Type B pancreatic cell (in vitro differentiated cells): ENCODE measurements at regions not wholly inside any gene's neighbourhood (a gene's known extent, or its start where the extent isn't known, plus 50 kb on each side); places are given as distances from the start of the nearest gene placed in this dataset.

ENCODE experiments used
- DNase-seq: peaks from one replicate; pipeline ENCODE4 v3.0.0; 2021; ENCODE audit warnings: mixed read lengths; ENCODE audit not compliant: unreplicated experiment; ENCODE audit errors: extremely low spot score
- H3K27ac Mint-ChIP-seq: 2 replicates; pipeline ENCODE4 v1.8.0; 2021; ENCODE audit warnings: mild to moderate bottlenecking, mixed read lengths
- H3K27me3 Mint-ChIP-seq: 2 replicates; pipeline ENCODE4 v1.8.0; 2021; ENCODE audit warnings: mixed read lengths
- H3K36me3 Mint-ChIP-seq: 2 replicates; pipeline ENCODE4 v1.8.0; 2021; ENCODE audit warnings: mixed read lengths
- H3K4me1 Mint-ChIP-seq: one replicate; pipeline ENCODE4 v1.8.0; 2021; ENCODE audit warnings: mixed read lengths; ENCODE audit not compliant: unreplicated experiment
- H3K4me3 Mint-ChIP-seq: 2 replicates; pipeline ENCODE4 v1.8.0; 2021; ENCODE audit warnings: mild to moderate bottlenecking, mixed read lengths
- H3K9me3 Mint-ChIP-seq: 2 replicates; pipeline ENCODE4 v1.8.0; 2021; ENCODE audit warnings: mixed read lengths
- CTCF ChIP-seq: fragments of 200-600 bp; sonication (generic); conservative IDR thresholded peaks from 2 replicates; pipeline ENCODE4 v1.5.0; 2021; ENCODE audit warnings: antibody characterized with exemption, mild to moderate bottlenecking

DNA sequence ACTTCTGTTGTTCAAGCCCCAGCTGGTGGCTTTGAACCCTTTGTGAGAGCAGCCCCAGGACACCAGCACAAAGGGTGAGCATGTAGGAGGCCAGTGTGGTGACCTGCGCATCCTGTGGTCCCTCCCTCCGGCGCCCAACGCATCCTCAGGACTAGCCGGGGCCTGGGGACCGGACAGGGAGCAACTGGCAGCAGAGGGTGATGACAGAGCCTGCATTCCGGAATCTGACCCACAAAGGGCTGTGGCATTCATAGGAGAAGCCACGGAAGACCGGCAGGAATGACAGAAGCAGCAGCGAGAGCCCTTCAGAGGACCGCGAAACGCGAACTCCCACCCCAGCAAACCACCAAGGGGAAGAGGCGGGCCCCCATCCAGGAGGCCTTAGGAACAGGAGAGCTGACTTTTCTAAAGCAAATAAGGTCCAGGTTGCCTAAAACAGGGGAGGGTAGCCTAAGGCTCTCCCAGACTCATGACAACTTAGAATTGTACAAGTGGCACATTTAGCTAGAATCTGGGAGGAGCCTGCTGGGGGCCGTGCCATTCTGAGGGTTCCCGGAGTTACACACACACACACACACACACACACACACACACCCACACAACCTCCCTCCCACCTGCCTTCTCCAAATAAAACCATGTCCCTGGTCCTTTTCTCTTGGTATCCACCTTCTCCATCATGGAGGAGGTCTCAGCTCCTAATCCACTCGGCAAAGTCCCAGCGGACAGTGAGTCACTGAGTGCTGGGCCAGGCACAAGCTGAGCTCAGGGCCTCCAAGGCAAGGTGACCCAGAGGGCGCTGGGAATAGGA lies 232.7 kb downstream of the CTTN start:
- no peak for TF ChIP-seq CTCF
- no peak for DNase-seq
- Mint-ChIP-seq H3K4me1 (peaks cover 19% of the 10 kb centered on the region), H3K9me3 (no peaks in the 10 kb centered on the region), H3K4me3 (no peak overlapping the region), H3K27me3 (no peaks in the 10 kb centered on the region), H3K27ac (no peak overlapping the region), H3K36me3 (no peaks in the 10 kb centered on the region)

GRCh38 chr11:70631624-70632047 lies 233.3 kb downstream of the CTTN start:
- DNase-seq: no peak
- H3K4me3 Mint-ChIP-seq: no peak overlapping the region
- H3K27ac Mint-ChIP-seq: no peak overlapping the region
- no peaks in the 10 kb centered on the region for H3K36me3 Mint-ChIP-seq
- H3K27me3 Mint-ChIP-seq: no peaks in the 10 kb centered on the region
- no peaks in the 10 kb centered on the region for H3K9me3 Mint-ChIP-seq
- H3K4me1 Mint-ChIP-seq: peaks cover 15% of the 10 kb centered on the region
- no peak for TF ChIP-seq CTCF

DNA sequence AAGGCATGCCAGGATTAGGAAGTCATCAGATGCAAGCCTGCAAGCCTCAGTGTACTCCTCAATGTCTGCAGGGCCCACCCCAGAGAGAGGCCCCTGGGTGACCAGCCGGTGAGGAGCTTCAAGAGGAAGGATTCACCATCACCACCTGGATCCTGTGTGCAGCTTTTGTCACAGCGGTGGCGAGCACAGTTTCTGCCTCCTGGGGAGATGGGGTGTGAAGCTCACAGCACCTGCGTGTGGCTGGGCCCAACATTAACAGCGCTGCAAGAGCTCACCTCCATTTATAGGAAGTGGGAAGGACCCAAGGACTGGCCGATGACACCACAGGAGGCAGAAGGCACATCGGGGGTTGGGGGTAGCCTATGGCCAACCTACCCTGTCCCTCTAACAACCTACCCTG lies 235.3 kb downstream of the CTTN start:
- peaks cover 6% of the 10 kb centered on the region for H3K4me1 Mint-ChIP-seq
- H3K9me3 Mint-ChIP-seq: no peaks in the 10 kb centered on the region
- H3K27me3 Mint-ChIP-seq: no peaks in the 10 kb centered on the region
- no peak for DNase-seq
- no peaks in the 10 kb centered on the region for H3K36me3 Mint-ChIP-seq
- H3K4me3 Mint-ChIP-seq: no peak overlapping the region
- H3K27ac Mint-ChIP-seq: no peak overlapping the region
- TF ChIP-seq CTCF: no peak

- no peak overlapping the region for H3K27ac Mint-ChIP-seq
- H3K36me3 Mint-ChIP-seq: no peaks in the 10 kb centered on the region
- H3K4me1 Mint-ChIP-seq: no peaks in the 10 kb centered on the region
- DNase-seq: no peak
- no peaks in the 10 kb centered on the region for H3K27me3 Mint-ChIP-seq
- H3K9me3 Mint-ChIP-seq: no peaks in the 10 kb centered on the region
- no peak for TF ChIP-seq CTCF
- H3K4me3 Mint-ChIP-seq: no peak overlapping the region
Measured at GRCh38 chr11:70636659-70637058, 238.3 kb downstream of the CTTN start.

DNA sequence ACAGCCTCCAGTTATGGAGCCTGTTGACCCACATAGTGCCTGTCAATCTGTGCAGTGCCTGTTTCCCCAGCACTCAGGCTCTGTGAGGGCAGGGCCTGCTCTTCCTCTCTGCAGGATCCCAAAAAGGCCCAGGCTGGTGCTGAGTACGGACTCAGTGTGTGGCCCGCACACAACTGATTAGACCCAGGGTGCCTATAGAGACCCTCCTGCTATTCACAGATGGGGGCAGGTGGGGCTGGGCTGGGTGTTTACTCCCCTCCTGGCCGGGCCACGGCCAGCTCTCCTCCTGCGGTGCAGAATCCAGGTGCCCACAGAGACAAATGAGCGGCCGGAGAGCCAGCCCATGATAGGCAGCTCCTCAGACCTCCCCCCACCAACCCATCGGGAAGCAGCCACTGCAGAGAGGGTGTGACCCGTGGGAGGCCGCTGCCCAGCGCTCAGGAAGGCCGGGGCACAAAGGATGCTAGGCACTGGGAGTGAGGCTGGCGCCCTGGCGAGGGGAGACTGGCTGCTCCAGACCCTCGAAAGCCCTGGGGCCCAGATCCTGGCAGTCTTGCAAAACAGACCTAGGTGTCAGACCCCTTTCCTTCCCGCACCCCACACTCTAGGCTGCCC lies 239.0 kb downstream of the CTTN start:
- no peaks in the 10 kb centered on the region for H3K27me3 Mint-ChIP-seq
- no peak overlapping the region for H3K4me3 Mint-ChIP-seq
- TF ChIP-seq CTCF: no peak
- H3K36me3 Mint-ChIP-seq: no peaks in the 10 kb centered on the region
- H3K4me1 Mint-ChIP-seq: no peaks in the 10 kb centered on the region
- DNase-seq: no peak
- no peak overlapping the region for H3K27ac Mint-ChIP-seq
- no peaks in the 10 kb centered on the region for H3K9me3 Mint-ChIP-seq
